ENCODE measurements at regions not wholly inside any gene's neighbourhood (a gene's known extent, or its start where the extent isn't known, plus 50 kb on each side); places are given as distances from the start of the nearest gene placed in this dataset.

DNA sequence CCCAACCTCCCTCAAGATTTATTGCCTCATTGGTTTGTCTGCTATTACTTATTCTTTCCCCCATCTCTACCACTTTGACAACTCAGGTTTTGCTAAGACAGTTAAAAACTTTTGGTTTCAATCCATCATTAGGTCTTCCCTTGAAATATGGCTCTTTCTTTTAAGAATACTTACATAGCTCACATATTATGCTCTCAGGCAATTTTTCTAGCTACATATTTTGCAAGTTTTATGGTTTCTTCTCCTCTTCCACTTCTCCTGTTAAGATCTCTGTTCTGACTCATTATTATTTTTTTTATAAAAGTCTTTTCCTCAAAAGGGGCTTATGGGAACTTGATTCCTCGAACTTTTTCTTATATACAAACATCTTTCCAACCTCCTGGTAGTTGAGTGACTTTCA is 192.4 kb upstream of the MPPED2 start:
- TF ChIP-seq, protein P1, sequence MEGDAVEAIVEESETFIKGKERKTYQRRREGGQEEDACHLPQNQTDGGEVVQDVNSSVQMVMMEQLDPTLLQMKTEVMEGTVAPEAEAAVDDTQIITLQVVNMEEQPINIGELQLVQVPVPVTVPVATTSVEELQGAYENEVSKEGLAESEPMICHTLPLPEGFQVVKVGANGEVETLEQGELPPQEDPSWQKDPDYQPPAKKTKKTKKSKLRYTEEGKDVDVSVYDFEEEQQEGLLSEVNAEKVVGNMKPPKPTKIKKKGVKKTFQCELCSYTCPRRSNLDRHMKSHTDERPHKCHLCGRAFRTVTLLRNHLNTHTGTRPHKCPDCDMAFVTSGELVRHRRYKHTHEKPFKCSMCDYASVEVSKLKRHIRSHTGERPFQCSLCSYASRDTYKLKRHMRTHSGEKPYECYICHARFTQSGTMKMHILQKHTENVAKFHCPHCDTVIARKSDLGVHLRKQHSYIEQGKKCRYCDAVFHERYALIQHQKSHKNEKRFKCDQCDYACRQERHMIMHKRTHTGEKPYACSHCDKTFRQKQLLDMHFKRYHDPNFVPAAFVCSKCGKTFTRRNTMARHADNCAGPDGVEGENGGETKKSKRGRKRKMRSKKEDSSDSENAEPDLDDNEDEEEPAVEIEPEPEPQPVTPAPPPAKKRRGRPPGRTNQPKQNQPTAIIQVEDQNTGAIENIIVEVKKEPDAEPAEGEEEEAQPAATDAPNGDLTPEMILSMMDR (IDR thresholded peaks at IDR 0.05), result no peak
- TF ChIP-seq EZH2 (IDR thresholded peaks at IDR 0.05; ENCODE audit: borderline replicate concordance, insufficient read depth, low read depth, low read length, poor library complexity, severe bottlenecking), result no peak
- no peak overlapping the region for H3K27ac ChIP-seq (ENCODE audit: low read length in 2 of 2)
- H3K36me3 ChIP-seq (replicated peaks in 1 of 2; ENCODE audit: control extremely low read depth in 1 of 2, control insufficient read depth in 1 of 2, extremely low read depth in 1 of 2, insufficient read depth in 2 of 2, low read length in 1 of 2), result no peaks in the 10 kb centered on the region
- H3K4me3 Mint-ChIP-seq, result no peak overlapping the region
- intact Hi-C loops (cut with micrococcal nuclease), result no loop called here
- H3K27me3 Mint-ChIP-seq, result no peaks in the 10 kb centered on the region
- no peaks in the 10 kb centered on the region for H3K9me3 Mint-ChIP-seq (ENCODE audit: insufficient read depth)
- no peaks in the 10 kb centered on the region for H4K20me1 ChIP-seq (ENCODE audit: control insufficient read depth, insufficient read depth, low read length, poor library complexity, severe bottlenecking)
- no peak for DNase-seq
- no peak overlapping the region for H3K9ac ChIP-seq (ENCODE audit: low read length)
- POLR2A ChIA-PET, result no interaction called here
- H3K27me3 ChIP-seq (replicated peaks in 1 of 4; ENCODE audit: control extremely low read depth in 1 of 4, control insufficient read depth in 3 of 4, insufficient read depth in 4 of 4, low read length in 3 of 4), result no peaks in the 10 kb centered on the region
- no peak overlapping the region for H3K27ac Mint-ChIP-seq
- H3K4me3 ChIP-seq (ENCODE audit: control extremely low read depth in 1 of 5, extremely low read depth in 1 of 5, insufficient read depth in 1 of 5, low read depth in 2 of 5, low read length in 4 of 5), result no peak overlapping the region
- CTCF ChIA-PET, result no interaction called here
- H3K4me2 ChIP-seq (replicated peaks; ENCODE audit: low read depth, low read length, poor library complexity, severe bottlenecking), result no peak overlapping the region
- no peak for ATAC-seq (ENCODE audit: low read depth)
- no peaks in the 10 kb centered on the region for H3K4me1 ChIP-seq (ENCODE audit: control insufficient read depth in 2 of 2, insufficient read depth in 2 of 2, low read length in 2 of 2)
- H3K79me2 ChIP-seq (ENCODE audit: control insufficient read depth, insufficient read depth, low read length), result no peaks in the 10 kb centered on the region
- no peaks in the 10 kb centered on the region for H3K9me3 ChIP-seq (ENCODE audit: control extremely low read depth in 1 of 3, control insufficient read depth in 2 of 3, insufficient read depth in 1 of 3, low read length in 2 of 3)
- WGBS (ENCODE audit: insufficient coverage), result no CpG with 5 or more reads among the region's 1 CpG
- no peak overlapping the region for H2AFZ ChIP-seq (ENCODE audit: insufficient read depth, low read depth, low read length, poor library complexity, severe bottlenecking)
- H3K4me1 Mint-ChIP-seq, result no peaks in the 10 kb centered on the region

DNA sequence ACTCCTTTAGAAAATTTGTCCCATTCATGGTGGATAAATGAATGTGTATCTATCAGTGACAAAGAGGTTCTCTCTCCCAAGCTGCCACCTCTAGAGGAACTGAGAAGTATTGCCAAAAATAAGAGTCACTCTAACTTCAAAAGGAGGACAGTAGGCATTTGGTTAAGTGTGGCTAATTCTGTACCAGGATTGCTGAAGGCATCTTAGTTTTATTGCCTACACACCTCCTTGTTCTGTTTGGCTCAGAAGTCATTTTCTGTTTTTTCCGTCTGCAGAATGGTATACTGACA is 189.0 kb upstream of the MPPED2 start:
- no peaks in the 10 kb centered on the region for H3K79me2 ChIP-seq (ENCODE audit: control insufficient read depth, insufficient read depth, low read length)
- H2AFZ ChIP-seq (ENCODE audit: insufficient read depth, low read depth, low read length, poor library complexity, severe bottlenecking), result no peak overlapping the region
- 75% methylated on average over 1 of the region's 1 CpG for WGBS (ENCODE audit: insufficient coverage)
- TF ChIP-seq, protein P1 (IDR thresholded peaks at IDR 0.05), result no peak
- no peak for TF ChIP-seq EZH2 (IDR thresholded peaks at IDR 0.05; ENCODE audit: borderline replicate concordance, insufficient read depth, low read depth, low read length, poor library complexity, severe bottlenecking)
- H3K4me2 ChIP-seq (replicated peaks; ENCODE audit: low read depth, low read length, poor library complexity, severe bottlenecking), result no peak overlapping the region
- H3K4me1 ChIP-seq (ENCODE audit: control insufficient read depth in 2 of 2, insufficient read depth in 2 of 2, low read length in 2 of 2), result no peaks in the 10 kb centered on the region
- no peak overlapping the region for H3K4me3 ChIP-seq (ENCODE audit: control extremely low read depth in 1 of 5, extremely low read depth in 1 of 5, insufficient read depth in 1 of 5, low read depth in 2 of 5, low read length in 4 of 5)
- H3K36me3 ChIP-seq (replicated peaks in 1 of 2; ENCODE audit: control extremely low read depth in 1 of 2, control insufficient read depth in 1 of 2, extremely low read depth in 1 of 2, insufficient read depth in 2 of 2, low read length in 1 of 2), result no peaks in the 10 kb centered on the region
- Mint-ChIP-seq H3K27ac (no peak overlapping the region), H3K9me3 (ENCODE audit: insufficient read depth) (no peaks in the 10 kb centered on the region), H3K4me3 (no peak overlapping the region), H3K27me3 (no peaks in the 10 kb centered on the region), H3K4me1 (no peaks in the 10 kb centered on the region)
- H3K9ac ChIP-seq (ENCODE audit: low read length), result no peak overlapping the region
- no peaks in the 10 kb centered on the region for H4K20me1 ChIP-seq (ENCODE audit: control insufficient read depth, insufficient read depth, low read length, poor library complexity, severe bottlenecking)
- no peaks in the 10 kb centered on the region for H3K27me3 ChIP-seq (replicated peaks in 1 of 4; ENCODE audit: control extremely low read depth in 1 of 4, control insufficient read depth in 3 of 4, insufficient read depth in 4 of 4, low read length in 3 of 4)
- ChIA-PET POLR2A (no interaction called here), CTCF (no interaction called here)
- ATAC-seq (ENCODE audit: low read depth) (no peak), DNase-seq (no peak)
- intact Hi-C loops (cut with micrococcal nuclease), result no loop called here
- H3K27ac ChIP-seq (ENCODE audit: low read length in 2 of 2), result no peak overlapping the region
- H3K9me3 ChIP-seq (ENCODE audit: control extremely low read depth in 1 of 3, control insufficient read depth in 2 of 3, insufficient read depth in 1 of 3, low read length in 2 of 3), result no peaks in the 10 kb centered on the region
